NCI-H2107 treated with DMSO at 0.1 percent for 48 hours (cell line): ENCODE measurements at regions not wholly inside any gene's neighbourhood (a gene's known extent, or its start where the extent isn't known, plus 50 kb on each side); places are given as distances from the start of the nearest gene placed in this dataset.

Experiments
- DNase-seq: peaks from one replicate; lab custom pipeline; 2025; ENCODE audit not compliant: unreplicated experiment; lab: John Stamatoyannopoulos, UW

GRCh38 chr16:6940968-6941367 is 391.7 kb upstream of the RBFOX1 start:
- DNase-seq = no peak

- DNase-seq = no peak
Observed at GRCh38 chr16:6937641-6938040, 395.0 kb upstream of the RBFOX1 start.

GRCh38 chr16:6932871-6933385 is 399.7 kb upstream of the RBFOX1 start:
- no peak for DNase-seq

- DNase-seq = no peak
Observed at GRCh38 chr16:6929868-6930267, 402.8 kb upstream of the RBFOX1 start.

- DNase-seq = no peak
Observed at GRCh38 chr16:6926762-6927161, 405.9 kb upstream of the RBFOX1 start.

GRCh38 chr16:6926341-6926740 is 406.3 kb upstream of the RBFOX1 start:
- no peak for DNase-seq

GRCh38 chr16:6918646-6919045 is 414.0 kb upstream of the RBFOX1 start:
- DNase-seq = no peak

GRCh38 chr16:6916946-6917345 is 415.7 kb upstream of the RBFOX1 start:
- no peak for DNase-seq

- DNase-seq = no peak
Observed at GRCh38 chr16:6913566-6913965, 419.1 kb upstream of the RBFOX1 start.

GRCh38 chr16:6910301-6910700 is 422.3 kb upstream of the RBFOX1 start:
- no peak for DNase-seq

- no peak for DNase-seq
Observed at GRCh38 chr16:6905601-6906000, 427.0 kb upstream of the RBFOX1 start.

GRCh38 chr16:6903671-6904070 is 429.0 kb upstream of the RBFOX1 start:
- no peak for DNase-seq

GRCh38 chr16:6898896-6899295 is 433.7 kb upstream of the RBFOX1 start:
- no peak for DNase-seq

GRCh38 chr16:6897876-6898485 is 434.7 kb upstream of the RBFOX1 start:
- no peak for DNase-seq

- no peak for DNase-seq
Observed at GRCh38 chr16:6892966-6893365, 439.7 kb upstream of the RBFOX1 start.

- no peak for DNase-seq
Observed at GRCh38 chr16:6891496-6891895, 441.1 kb upstream of the RBFOX1 start.

- DNase-seq = no peak
Observed at GRCh38 chr16:6888531-6888930, 444.1 kb upstream of the RBFOX1 start.

- no peak for DNase-seq
Observed at GRCh38 chr16:6884002-6884401, 448.6 kb upstream of the RBFOX1 start.

GRCh38 chr16:6880263-6880662 is 452.4 kb upstream of the RBFOX1 start:
- DNase-seq = no peak

- DNase-seq = no peak
Observed at GRCh38 chr16:6864671-6865070, 468.0 kb upstream of the RBFOX1 start.

- DNase-seq = no peak
Observed at GRCh38 chr16:6864244-6864643, 468.4 kb upstream of the RBFOX1 start.

- no peak for DNase-seq
Observed at GRCh38 chr16:6863135-6863534, 469.5 kb upstream of the RBFOX1 start.

GRCh38 chr16:6861815-6862477 is 470.7 kb upstream of the RBFOX1 start:
- DNase-seq = no peak
